Naive thymus-derived CD4-positive, alpha-beta T cell (primary cell): ENCODE measurements at regions not wholly inside any gene's neighbourhood (a gene's known extent, or its start where the extent isn't known, plus 50 kb on each side); places are given as distances from the start of the nearest gene placed in this dataset.

Source experiments
- ATAC-seq: fragments of 150-1000 bp; cut with Tn5 transposase; 2 replicates; pipeline ENCODE4 v1.10.0; 2021; ENCODE audit warnings: mild to moderate bottlenecking, moderate library complexity
- CTCF ChIA-PET: fragments of 350-600 bp; sonication (Branson Sonifier 250); formaldehyde crosslinking; loops from one replicate; lab custom pipeline; 2021; ENCODE audit warnings: antibody characterized with exemption; lab: Charles Lee
- POLR2A ChIA-PET: fragments of 350-600 bp; sonication (Branson Sonifier 250); formaldehyde crosslinking; loops from one replicate; lab custom pipeline; 2021; ENCODE audit warnings: antibody characterized with exemption, inconsistent platforms; lab: Charles Lee
- DNase-seq, 9 donors: peaks; one replicate each; pipeline versions ENCODE4 v3.0.0 to v3.0.0-alpha.2; 2020 to 2022; ENCODE audit warnings: mixed read lengths in 1 of 9
- H3K27ac ChIP-seq: one replicate; pipeline ENCODE4 v1.7.0; 2013; ENCODE audit warnings: mild to moderate bottlenecking, low read depth, low read length, moderate library complexity
- H3K27me3 ChIP-seq, 2 donors: one replicate each; pipeline ENCODE4 v1.7.0; 2013; ENCODE audit warnings: low read length in 2 of 2, mild to moderate bottlenecking in 2 of 2, moderate library complexity in 2 of 2; ENCODE audit not compliant: control insufficient read depth in 2 of 2, insufficient read depth in 2 of 2
- H3K36me3 ChIP-seq, 3 experiments: 1 replicate in 2 of 3; 2 replicates in 1 of 3; pipeline ENCODE4 v1.7.0; 2013; ENCODE audit warnings: low read length in 3 of 3, mild to moderate bottlenecking in 3 of 3, moderate library complexity in 1 of 3; ENCODE audit not compliant: insufficient read depth in 3 of 3, control insufficient read depth in 2 of 3
- H3K4me1 ChIP-seq, 2 donors: one replicate each; pipeline ENCODE4 v1.7.0; 2013; ENCODE audit warnings: low read length in 2 of 2, mild to moderate bottlenecking in 2 of 2, moderate library complexity in 1 of 2; ENCODE audit not compliant: control insufficient read depth in 2 of 2, insufficient read depth in 2 of 2
- H3K4me3 ChIP-seq: 2 replicates; pipeline ENCODE4 v1.7.0; 2013; ENCODE audit warnings: mild to moderate bottlenecking, low read length
- H3K9me3 ChIP-seq, 3 experiments: 1 replicate in 2 of 3; 2 replicates in 1 of 3; pipeline ENCODE4 v1.7.0; 2013; ENCODE audit warnings: low read length in 3 of 3; ENCODE audit not compliant: control insufficient read depth in 2 of 3
- H3K27ac Mint-ChIP-seq, 9 donors: one replicate each; pipeline ENCODE4 v1.8.0; 2020 to 2022; ENCODE audit warnings: mixed read lengths in 9 of 9, mild to moderate bottlenecking in 8 of 9, moderate library complexity in 5 of 9, inconsistent platforms in 2 of 9
- H3K27me3 Mint-ChIP-seq, 5 donors: one replicate each; pipeline ENCODE4 v1.8.0; 2021 to 2022; ENCODE audit warnings: mixed read lengths in 5 of 5, mild to moderate bottlenecking in 1 of 5
- H3K36me3 Mint-ChIP-seq, 5 donors: one replicate each; pipeline ENCODE4 v1.8.0; 2020 to 2022; ENCODE audit warnings: mixed read lengths in 5 of 5, mild to moderate bottlenecking in 3 of 5, inconsistent platforms in 1 of 5
- H3K4me1 Mint-ChIP-seq, 7 donors: one replicate each; pipeline ENCODE4 v1.8.0; 2020 to 2022; ENCODE audit warnings: mixed read lengths in 7 of 7, mild to moderate bottlenecking in 3 of 7, inconsistent platforms in 1 of 7
- H3K4me3 Mint-ChIP-seq, 10 donors: one replicate each; pipeline ENCODE4 v1.8.0; 2020 to 2022; ENCODE audit warnings: mild to moderate bottlenecking in 10 of 10, mixed read lengths in 10 of 10, moderate library complexity in 6 of 10, inconsistent platforms in 2 of 10
- H3K9me3 Mint-ChIP-seq, 11 donors: one replicate each; pipeline ENCODE4 v1.8.0; 2020 to 2022; ENCODE audit warnings: mixed read lengths in 11 of 11, mild to moderate bottlenecking in 4 of 11, inconsistent platforms in 1 of 11, moderate library complexity in 1 of 11
- intact Hi-C, 2 donors: fragments of 100-400 bp; cut with micrococcal nuclease; formaldehyde crosslinking; loops; one replicate each; pipeline ENCODE4 v1.15.1; 2023

DNA sequence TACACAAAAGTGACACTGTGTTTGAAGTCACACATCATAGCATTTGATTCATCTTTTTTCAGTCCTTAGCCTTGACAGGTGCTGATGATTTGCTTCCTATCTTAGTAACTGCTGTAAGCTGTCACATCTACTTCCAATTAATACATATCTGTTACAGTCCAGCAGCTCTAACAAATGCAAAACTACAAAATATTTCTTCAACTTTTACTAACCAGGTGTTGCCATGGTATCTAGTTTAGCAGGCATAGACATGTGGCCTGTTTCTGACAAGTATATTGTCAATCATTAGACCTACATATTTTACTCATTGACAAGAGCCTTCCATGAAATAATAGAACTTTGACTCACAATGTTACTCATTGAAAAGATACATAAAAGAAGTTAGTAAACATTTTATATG lies 1159.7 kb downstream of the GRIK2 start:
- Mint-ChIP-seq H3K36me3 (no peaks in the 10 kb centered on the region), H3K4me3 (no peak overlapping the region), H3K9me3 (peaks cover 0 to 11% (median 1%) of the 10 kb centered on the region in 11 donors), H3K4me1 (no peaks in the 10 kb centered on the region), H3K27me3 (no peaks in the 10 kb centered on the region), H3K27ac (no peak overlapping the region)
- intact Hi-C loops: no loop called here
- H3K9me3 ChIP-seq: no peaks in the 10 kb centered on the region
- CTCF ChIA-PET: no interaction called here
- ATAC-seq: no peak
- no peak overlapping the region for H3K4me3 ChIP-seq
- H3K27ac ChIP-seq: no peak overlapping the region
- H3K36me3 ChIP-seq: no peaks in the 10 kb centered on the region
- no peaks in the 10 kb centered on the region for H3K4me1 ChIP-seq
- DNase-seq: no peak
- H3K27me3 ChIP-seq: no peaks in the 10 kb centered on the region
- POLR2A ChIA-PET: no interaction called here

- Histone ChIP-seq H3K36me3 (no peaks in the 10 kb centered on the region), H3K9me3 (no peaks in the 10 kb centered on the region), H3K27ac (no peak overlapping the region), H3K4me3 (no peak overlapping the region), H3K4me1 (no peaks in the 10 kb centered on the region), H3K27me3 (no peaks in the 10 kb centered on the region)
- ATAC-seq (no peak), DNase-seq (no peak)
- CTCF ChIA-PET: no interaction called here
- Mint-ChIP-seq H3K4me1 (no peaks in the 10 kb centered on the region), H3K4me3 (no peak overlapping the region), H3K36me3 (no peaks in the 10 kb centered on the region), H3K9me3 (peaks cover 0 to 15% (median 2%) of the 10 kb centered on the region in 11 donors), H3K27ac (no peak overlapping the region), H3K27me3 (no peaks in the 10 kb centered on the region)
- POLR2A ChIA-PET: no interaction called here
- intact Hi-C loops: no loop called here
These were observed 1155.8 kb downstream of the GRIK2 start for GRCh38 chr6:102549221-102549874.

DNA sequence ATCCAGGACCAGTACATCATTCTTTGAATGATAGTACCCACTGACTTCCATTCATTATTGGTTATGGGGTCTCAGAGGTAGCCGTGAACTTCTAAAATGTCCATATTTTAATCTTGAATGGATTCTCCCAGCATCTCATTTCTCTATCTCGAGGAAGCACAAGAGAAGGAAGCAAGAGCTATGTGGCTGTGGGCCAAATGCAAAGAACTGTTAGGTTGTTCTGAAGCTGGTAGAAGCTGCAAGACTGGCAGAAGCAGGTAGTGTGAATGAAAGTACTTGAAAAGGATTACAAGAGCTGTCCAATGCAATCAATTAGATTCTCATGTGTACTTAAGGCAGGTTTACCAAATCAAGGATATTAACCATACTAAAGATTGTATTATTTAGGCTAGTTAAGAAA lies 1131.8 kb downstream of the GRIK2 start:
- CTCF ChIA-PET: no interaction called here

GRCh38 chr6:102520966-102521365 lies 1127.5 kb downstream of the GRIK2 start:
- no peaks in the 10 kb centered on the region for H3K4me1 Mint-ChIP-seq
- intact Hi-C loops: no loop called here
- no peaks in the 10 kb centered on the region for H3K36me3 ChIP-seq
- H3K9me3 ChIP-seq: no peaks in the 10 kb centered on the region
- peaks cover 0 to 12% (median 0%) of the 10 kb centered on the region in 11 donors for H3K9me3 Mint-ChIP-seq
- H3K27me3 ChIP-seq: no peaks in the 10 kb centered on the region
- POLR2A ChIA-PET: no interaction called here
- no peak overlapping the region for H3K27ac Mint-ChIP-seq
- H3K27ac ChIP-seq: no peak overlapping the region
- H3K4me3 ChIP-seq: no peak overlapping the region
- no peak overlapping the region for H3K4me3 Mint-ChIP-seq
- no peaks in the 10 kb centered on the region for H3K27me3 Mint-ChIP-seq
- CTCF ChIA-PET: no interaction called here
- ATAC-seq: no peak
- no peaks in the 10 kb centered on the region for H3K4me1 ChIP-seq
- no peaks in the 10 kb centered on the region for H3K36me3 Mint-ChIP-seq
- no peak for DNase-seq

More for the DNA sequence above, 1131.8 kb downstream of the GRIK2 start:
- no peak overlapping the region for H3K27ac ChIP-seq
- Mint-ChIP-seq H3K27me3 (no peaks in the 10 kb centered on the region), H3K9me3 (peaks cover 0 to 19% (median 0%) of the 10 kb centered on the region in 11 donors), H3K4me3 (no peak overlapping the region), H3K4me1 (no peaks in the 10 kb centered on the region), H3K27ac (no peak overlapping the region), H3K36me3 (no peaks in the 10 kb centered on the region)
- intact Hi-C loops: no loop called here
- H3K27me3 ChIP-seq: no peaks in the 10 kb centered on the region
- H3K4me3 ChIP-seq: no peak overlapping the region
- H3K9me3 ChIP-seq: no peaks in the 10 kb centered on the region
- POLR2A ChIA-PET: no interaction called here
- H3K36me3 ChIP-seq: no peaks in the 10 kb centered on the region
- no peak for DNase-seq
- H3K4me1 ChIP-seq: no peaks in the 10 kb centered on the region
- no peak for ATAC-seq

- H3K4me3 Mint-ChIP-seq: no peak overlapping the region
- H3K27me3 Mint-ChIP-seq: no peaks in the 10 kb centered on the region
- no peaks in the 10 kb centered on the region for H3K9me3 ChIP-seq
- no peaks in the 10 kb centered on the region for H3K4me1 ChIP-seq
- H3K9me3 Mint-ChIP-seq: peaks cover 0 to 2% (median 0%) of the 10 kb centered on the region in 11 donors
- no peak overlapping the region for H3K27ac ChIP-seq
- H3K4me3 ChIP-seq: no peak overlapping the region
- no peaks in the 10 kb centered on the region for H3K36me3 Mint-ChIP-seq
- POLR2A ChIA-PET: no interaction called here
- H3K4me1 Mint-ChIP-seq: no peaks in the 10 kb centered on the region
- no peak overlapping the region for H3K27ac Mint-ChIP-seq
- intact Hi-C loops: no loop called here
- H3K36me3 ChIP-seq: no peaks in the 10 kb centered on the region
- CTCF ChIA-PET: no interaction called here
- ATAC-seq: no peak
- no peak for DNase-seq
- H3K27me3 ChIP-seq: no peaks in the 10 kb centered on the region
These were observed 1124.0 kb downstream of the GRIK2 start for GRCh38 chr6:102517506-102517905.

- ATAC-seq (no peak), DNase-seq (no peak)
- intact Hi-C loops: no loop called here
- no peak overlapping the region for H3K4me3 ChIP-seq
- Mint-ChIP-seq H3K9me3 (peaks cover 0 to 33% (median 8%) of the 10 kb centered on the region in 11 donors), H3K27ac (no peak overlapping the region), H3K36me3 (no peaks in the 10 kb centered on the region), H3K4me1 (no peaks in the 10 kb centered on the region), H3K4me3 (no peak overlapping the region), H3K27me3 (no peaks in the 10 kb centered on the region)
- no peak overlapping the region for H3K27ac ChIP-seq
- no peaks in the 10 kb centered on the region for H3K36me3 ChIP-seq
- CTCF ChIA-PET: no interaction called here
- H3K9me3 ChIP-seq: no peaks in the 10 kb centered on the region
- no peaks in the 10 kb centered on the region for H3K4me1 ChIP-seq
- POLR2A ChIA-PET: no interaction called here
- no peaks in the 10 kb centered on the region for H3K27me3 ChIP-seq
These were observed 1108.1 kb downstream of the GRIK2 start for GRCh38 chr6:102501615-102502014.

DNA sequence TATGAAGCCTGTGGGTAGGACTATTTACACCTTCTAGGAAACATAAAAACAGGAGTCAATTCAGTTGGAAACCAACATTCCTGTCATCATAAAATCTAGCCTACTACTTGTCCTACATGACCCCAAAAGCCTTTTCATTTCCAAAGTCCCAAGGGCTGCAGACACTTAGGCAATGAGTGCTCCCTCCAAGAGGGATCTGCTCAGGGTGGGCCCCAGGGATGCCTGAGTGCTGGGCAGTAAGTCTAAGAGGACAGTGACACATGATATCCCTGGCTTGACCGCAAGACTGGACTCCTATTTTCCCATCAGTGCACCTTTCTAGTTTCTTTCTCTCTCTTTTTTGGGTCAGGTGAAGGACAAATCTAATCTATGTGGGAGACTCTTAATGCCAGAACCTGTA lies 1101.3 kb downstream of the GRIK2 start:
- DNase-seq (no peak), ATAC-seq (no peak)
- H3K36me3 ChIP-seq: no peaks in the 10 kb centered on the region
- H3K27me3 ChIP-seq: no peaks in the 10 kb centered on the region
- no peak overlapping the region for H3K4me3 ChIP-seq
- no peaks in the 10 kb centered on the region for H3K4me1 ChIP-seq
- intact Hi-C loops: no loop called here
- H3K4me3 Mint-ChIP-seq: no peak overlapping the region
- H3K9me3 Mint-ChIP-seq: peaks cover 0 to 16% (median 7%) of the 10 kb centered on the region in 11 donors
- no peaks in the 10 kb centered on the region for H3K36me3 Mint-ChIP-seq
- H3K27ac ChIP-seq: no peak overlapping the region
- no peak overlapping the region for H3K27ac Mint-ChIP-seq
- CTCF ChIA-PET: no interaction called here
- POLR2A ChIA-PET: no interaction called here
- H3K4me1 Mint-ChIP-seq: no peaks in the 10 kb centered on the region
- no peaks in the 10 kb centered on the region for H3K27me3 Mint-ChIP-seq
- no peaks in the 10 kb centered on the region for H3K9me3 ChIP-seq
